Hematopoietic multipotent progenitor cell (in vitro differentiated cells): ENCODE measurements at regions not wholly inside any gene's neighbourhood (a gene's known extent, or its start where the extent isn't known, plus 50 kb on each side); places are given as distances from the start of the nearest gene placed in this dataset.
A peak's percentile ranks its signal among the peaks of the same experiment; 100 is the strongest.

ENCODE experiments used
- DNase-seq, 3 donors: peaks; one replicate each; pipeline ENCODE4 v3.0.0-alpha.2; 2011 to 2015; ENCODE audit warnings: low read depth in 2 of 3, low spot score in 2 of 3

- DNase-seq, result no peak
Measured at GRCh38 chr10:3995302-3996210, 210.5 kb upstream of the KLF6 start.

- DNase-seq, result no peak
Measured at GRCh38 chr10:3992382-3993178, 207.6 kb upstream of the KLF6 start.

GRCh38 chr10:3990307-3990706 is 205.3 kb upstream of the KLF6 start:
- DNase-seq, result no peak

- no peak for DNase-seq
Measured at GRCh38 chr10:3987143-3987974, 202.3 kb upstream of the KLF6 start.

- DNase-seq, result peak in 1 of 3 donors; percentile 46
Measured at GRCh38 chr10:3986493-3987142, 201.6 kb upstream of the KLF6 start.

- DNase-seq, result no peak
Measured at GRCh38 chr10:3982746-3983442, 197.9 kb upstream of the KLF6 start.

- DNase-seq, result no peak
Measured at GRCh38 chr10:3981300-3981699, 196.3 kb upstream of the KLF6 start.

- peak in 1 of 3 donors; percentile 60 for DNase-seq
Measured at GRCh38 chr10:3980660-3981059, 195.7 kb upstream of the KLF6 start.

GRCh38 chr10:3980144-3980543 is 195.1 kb upstream of the KLF6 start:
- no peak for DNase-seq

GRCh38 chr10:3978761-3979160 is 193.8 kb upstream of the KLF6 start:
- DNase-seq, result no peak

GRCh38 chr10:3978174-3978573 is 193.2 kb upstream of the KLF6 start:
- DNase-seq, result no peak

- no peak for DNase-seq
Measured at GRCh38 chr10:3977761-3978160, 192.8 kb upstream of the KLF6 start.

- DNase-seq, result no peak
Measured at GRCh38 chr10:3976718-3977117, 191.7 kb upstream of the KLF6 start.

- DNase-seq, result no peak
Measured at GRCh38 chr10:3976171-3976570, 191.2 kb upstream of the KLF6 start.

- no peak for DNase-seq
Measured at GRCh38 chr10:3975016-3975415, 190.0 kb upstream of the KLF6 start.

GRCh38 chr10:3972460-3973301 is 187.7 kb upstream of the KLF6 start:
- DNase-seq, result peak in 1 of 3 donors; percentile 15

GRCh38 chr10:3971713-3972112 is 186.7 kb upstream of the KLF6 start:
- no peak for DNase-seq

- DNase-seq, result no peak
Measured at GRCh38 chr10:3969876-3970666, 185.1 kb upstream of the KLF6 start.
